ENCODE measurements at regions not wholly inside any gene's neighbourhood (a gene's known extent, or its start where the extent isn't known, plus 50 kb on each side); places are given as distances from the start of the nearest gene placed in this dataset.

DNA sequence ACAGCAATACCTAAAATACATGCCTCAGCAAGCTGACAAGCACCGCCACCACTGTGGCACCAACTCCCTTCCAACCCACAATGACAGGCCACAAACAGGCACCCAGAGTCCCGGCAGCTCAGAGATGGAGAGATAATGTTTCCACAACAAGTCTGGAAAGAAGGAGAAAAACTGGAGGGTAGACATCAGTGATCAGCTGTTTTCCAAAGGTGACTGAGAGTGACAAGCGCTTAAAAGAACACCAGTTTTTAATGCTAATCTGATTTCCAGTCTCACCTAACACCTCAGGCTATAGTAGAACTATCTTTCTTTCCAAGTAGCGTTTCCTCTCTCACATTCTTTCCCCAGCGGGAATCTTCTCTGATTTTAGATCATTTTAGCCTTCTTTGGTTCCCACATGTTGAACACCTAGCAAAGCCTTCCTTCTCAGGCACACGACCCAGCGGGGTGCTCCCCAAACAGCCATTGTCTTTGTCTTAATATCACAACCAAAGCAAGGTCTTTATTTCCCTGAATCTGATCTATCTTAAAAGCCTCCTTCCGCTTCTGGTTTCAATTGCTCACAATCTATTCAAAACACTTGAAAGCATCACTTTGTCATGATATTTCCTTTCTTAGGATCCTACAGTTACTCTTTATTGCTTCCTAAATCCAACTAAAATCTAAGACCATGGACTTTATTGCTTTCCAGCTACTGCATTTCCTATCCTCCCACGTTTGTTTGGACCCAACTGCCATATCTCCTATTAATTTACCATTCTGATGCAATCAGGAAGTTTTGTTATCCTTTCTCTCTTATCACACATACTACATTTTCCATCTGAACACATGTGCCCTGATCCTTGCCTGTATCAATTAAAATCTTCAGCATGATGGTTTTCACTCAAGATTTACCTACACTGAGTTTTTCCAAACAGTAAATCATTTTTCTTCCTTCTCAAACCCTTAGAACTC is 282.7 kb downstream of the ADGB start:
- no peaks in the 10 kb centered on the region for H3K27me3 Mint-ChIP-seq (ENCODE audit: insufficient read depth, unreplicated experiment)
- intact Hi-C loops (cut with micrococcal nuclease), result no loop called here
- H3K4me3 Mint-ChIP-seq (ENCODE audit: unreplicated experiment), result no peak overlapping the region

DNA sequence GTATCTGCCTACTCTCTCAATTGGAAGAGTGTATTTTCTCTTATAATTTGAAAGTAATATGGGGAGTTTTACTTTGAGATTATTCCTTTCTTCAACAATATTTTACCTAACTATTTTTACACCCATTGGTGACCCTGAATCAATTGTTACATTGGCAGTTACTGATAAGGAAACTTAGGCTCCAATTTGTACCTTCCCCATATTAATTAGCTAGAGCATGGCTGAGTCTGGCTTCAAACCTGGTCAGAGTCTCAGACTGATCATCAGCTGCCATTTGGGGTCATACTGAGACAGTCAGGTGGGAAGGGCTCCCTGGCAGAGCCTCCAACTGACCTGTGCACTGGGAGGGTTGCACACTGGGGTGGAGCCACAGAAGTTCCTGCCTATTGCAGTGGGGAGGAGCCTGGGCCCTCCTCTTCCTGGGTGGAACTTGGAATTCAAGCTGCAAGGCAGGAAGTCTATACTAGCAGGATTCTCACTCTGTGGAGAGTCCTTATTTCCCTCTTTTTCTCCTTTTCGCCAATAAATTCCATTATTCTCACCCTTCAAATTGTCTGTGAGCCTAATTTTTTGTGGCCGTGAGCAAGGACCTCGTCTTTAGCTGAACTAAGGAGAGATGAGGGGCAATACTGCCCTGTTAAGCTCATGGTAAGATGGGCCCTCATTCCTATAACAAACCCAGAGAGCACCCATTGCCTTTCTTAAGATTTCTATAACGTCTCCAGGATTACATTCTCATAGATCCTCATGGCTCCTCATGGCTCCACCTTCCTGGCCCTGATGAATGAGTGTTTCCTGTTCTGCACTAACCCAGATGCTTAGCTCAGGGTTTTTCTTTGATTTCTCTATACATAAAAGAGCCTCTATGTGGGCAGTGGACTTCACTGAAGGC is 285.1 kb downstream of the ADGB start:
- no peaks in the 10 kb centered on the region for H3K4me1 Mint-ChIP-seq (ENCODE audit: insufficient read depth, unreplicated experiment)
- CTCF ChIA-PET, result interaction anchor here (0.7 kb wide), 1 partner anchor 399 kb away, joined by 4 read pairs; no protein-coding TSS in a partner anchor
- intact Hi-C loops (cut with micrococcal nuclease), result no loop called here
- no peak overlapping the region for H3K27ac Mint-ChIP-seq (ENCODE audit: low read depth, unreplicated experiment)
- no peaks in the 10 kb centered on the region for H3K9me3 Mint-ChIP-seq (ENCODE audit: unreplicated experiment)
- TF ChIP-seq, protein P1, sequence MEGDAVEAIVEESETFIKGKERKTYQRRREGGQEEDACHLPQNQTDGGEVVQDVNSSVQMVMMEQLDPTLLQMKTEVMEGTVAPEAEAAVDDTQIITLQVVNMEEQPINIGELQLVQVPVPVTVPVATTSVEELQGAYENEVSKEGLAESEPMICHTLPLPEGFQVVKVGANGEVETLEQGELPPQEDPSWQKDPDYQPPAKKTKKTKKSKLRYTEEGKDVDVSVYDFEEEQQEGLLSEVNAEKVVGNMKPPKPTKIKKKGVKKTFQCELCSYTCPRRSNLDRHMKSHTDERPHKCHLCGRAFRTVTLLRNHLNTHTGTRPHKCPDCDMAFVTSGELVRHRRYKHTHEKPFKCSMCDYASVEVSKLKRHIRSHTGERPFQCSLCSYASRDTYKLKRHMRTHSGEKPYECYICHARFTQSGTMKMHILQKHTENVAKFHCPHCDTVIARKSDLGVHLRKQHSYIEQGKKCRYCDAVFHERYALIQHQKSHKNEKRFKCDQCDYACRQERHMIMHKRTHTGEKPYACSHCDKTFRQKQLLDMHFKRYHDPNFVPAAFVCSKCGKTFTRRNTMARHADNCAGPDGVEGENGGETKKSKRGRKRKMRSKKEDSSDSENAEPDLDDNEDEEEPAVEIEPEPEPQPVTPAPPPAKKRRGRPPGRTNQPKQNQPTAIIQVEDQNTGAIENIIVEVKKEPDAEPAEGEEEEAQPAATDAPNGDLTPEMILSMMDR (IDR thresholded peaks at IDR 0.05; ENCODE audit: unreplicated experiment), result no peak
- H3K36me3 Mint-ChIP-seq (ENCODE audit: insufficient read depth, unreplicated experiment), result no peaks in the 10 kb centered on the region
- no peaks in the 10 kb centered on the region for H3K27me3 Mint-ChIP-seq (ENCODE audit: insufficient read depth, unreplicated experiment)
- no peak overlapping the region for H3K4me3 Mint-ChIP-seq (ENCODE audit: unreplicated experiment)
- POLR2A ChIA-PET, result interaction anchor here (0.6 kb wide), 1 partner anchor 13 kb away, joined by 3 read pairs; no protein-coding TSS in a partner anchor
- BruUV-seq (replicated peaks), result no TSS peak
- DNase-seq (ENCODE audit: unreplicated experiment), result no peak

More for the DNA sequence above, 282.7 kb downstream of the ADGB start:
- Mint-ChIP-seq H3K27ac (ENCODE audit: low read depth, unreplicated experiment) (no peak overlapping the region), H3K36me3 (ENCODE audit: insufficient read depth, unreplicated experiment) (no peaks in the 10 kb centered on the region), H3K4me1 (ENCODE audit: insufficient read depth, unreplicated experiment) (no peaks in the 10 kb centered on the region), H3K9me3 (ENCODE audit: unreplicated experiment) (no peaks in the 10 kb centered on the region)
- BruUV-seq (replicated peaks), result no TSS peak
- TF ChIP-seq, protein P1 (IDR thresholded peaks at IDR 0.05; ENCODE audit: unreplicated experiment), result no peak
- no peak for DNase-seq (ENCODE audit: unreplicated experiment)
- CTCF ChIA-PET, result interaction anchor here (0.5 to 0.9 kb wide), 2 partner anchors 21 to 1238 kb away, joined by 3 to 4 read pairs; no protein-coding TSS in a partner anchor
- POLR2A ChIA-PET, result interaction anchor here (0.6 kb wide), 1 partner anchor 916 kb away, joined by 3 read pairs; no protein-coding TSS in a partner anchor

DNA sequence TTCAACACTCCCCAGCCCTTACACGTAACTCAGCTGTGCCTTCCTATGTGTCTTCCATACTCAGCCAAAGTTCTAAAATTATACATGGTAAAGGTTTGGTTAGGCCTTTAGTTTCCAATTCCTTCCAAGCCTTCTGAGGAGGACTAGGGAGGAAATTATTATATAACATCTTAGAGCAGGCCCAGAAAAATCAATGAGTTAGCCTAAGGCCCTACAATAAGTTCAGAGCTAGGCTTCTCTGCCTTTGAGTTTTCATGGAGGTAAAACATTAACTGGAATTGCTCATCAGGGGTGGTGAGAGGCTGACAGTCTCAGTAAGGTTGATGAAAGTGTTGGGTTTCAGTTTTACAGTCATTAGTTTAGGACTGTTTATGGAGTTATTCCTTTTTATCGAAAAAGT is 286.0 kb downstream of the ADGB start:
- no peaks in the 10 kb centered on the region for H3K36me3 Mint-ChIP-seq (ENCODE audit: insufficient read depth, unreplicated experiment)
- H3K27ac Mint-ChIP-seq (ENCODE audit: low read depth, unreplicated experiment), result no peak overlapping the region
- no peak overlapping the region for H3K4me3 Mint-ChIP-seq (ENCODE audit: unreplicated experiment)
- H3K4me1 Mint-ChIP-seq (ENCODE audit: insufficient read depth, unreplicated experiment), result no peaks in the 10 kb centered on the region
- no peak for DNase-seq (ENCODE audit: unreplicated experiment)
- TF ChIP-seq, protein P1 (IDR thresholded peaks at IDR 0.05; ENCODE audit: unreplicated experiment), result no peak
- ChIA-PET CTCF (interaction anchor here (0.6 to 0.7 kb wide), 2 partner anchors 179 to 399 kb away, joined by 3 to 4 read pairs; no protein-coding TSS in a partner anchor), POLR2A (interaction anchor here (0.6 kb wide), 2 partner anchors 13 to 35 kb away, joined by 3 read pairs; no protein-coding TSS in a partner anchor)
- H3K9me3 Mint-ChIP-seq (ENCODE audit: unreplicated experiment), result no peaks in the 10 kb centered on the region
- BruUV-seq (replicated peaks), result no TSS peak
- no peaks in the 10 kb centered on the region for H3K27me3 Mint-ChIP-seq (ENCODE audit: insufficient read depth, unreplicated experiment)
- intact Hi-C loops (cut with micrococcal nuclease), result no loop called here

Measured in MCF 10A (cell line).